Prostate gland (tissue), 2 donors: ENCODE measurements at regions not wholly inside any gene's neighbourhood (a gene's known extent, or its start where the extent isn't known, plus 50 kb on each side); places are given as distances from the start of the nearest gene placed in this dataset.

Experiments used
- DNase-seq: peaks from one replicate; pipeline ENCODE4 v3.0.0-alpha.2; 2019; ENCODE audit warnings: low spot score
- H3K27ac ChIP-seq, 2 donors: fragments of 200-600 bp; sonication (generic); 2 replicates each; pipeline ENCODE4 v1.5.1; 2017 to 2019
- H3K27me3 ChIP-seq: fragments of 200-600 bp; sonication (generic); replicated peaks from 2 replicates; pipeline ENCODE4 v1.5.1; 2019; ENCODE audit not compliant: insufficient read depth
- H3K36me3 ChIP-seq, 2 donors: fragments of 200-600 bp; sonication (generic); 1 replicate in 1 of 2; 2 replicates in 1 of 2; pipeline versions ENCODE4 v1.5.1 to v1.8.1; 2017 to 2019
- H3K4me1 ChIP-seq: fragments of 200-600 bp; sonication (generic); replicated peaks from 2 replicates; pipeline ENCODE4 v1.5.1; 2019
- H3K4me3 ChIP-seq, 2 donors: fragments of 200-600 bp; sonication (generic); 2 replicates each; pipeline ENCODE4 v1.5.1; 2017 to 2019
- H3K9me3 ChIP-seq: fragments of 200-600 bp; sonication (generic); 2 replicates; pipeline ENCODE4 v1.5.1; 2017
- POLR2A ChIP-seq: fragments of 450-650 bp; IDR thresholded peaks from one replicate; pipeline ENCODE4 v1.6.1; 2016; ENCODE audit warnings: antibody characterized with exemption, mild to moderate bottlenecking
- POLR2AphosphoS5 ChIP-seq: sonication (generic); formaldehyde crosslinking; IDR thresholded peaks from one replicate; pipeline ENCODE4 v1.6.1; 2017; ENCODE audit warnings: antibody characterized with exemption
- WGBS: methylation state at CpG from one replicate; pipeline ENCODE4 v1.1.5; 2018; 5-methylcytosine and 5-hydroxymethylcytosine counted together
- intact Hi-C: fragments of 100-400 bp; cut with DNase I; formaldehyde crosslinking; loops from one replicate; pipeline ENCODE4 v1.14.2; 2022
- TF ChIP-seq, protein P1 (sequence below), 4 experiments: fragments of 200-600 bp in 2 of 4; fragments of 450-650 bp in 2 of 4; sonication (generic) in 2 of 4; IDR thresholded peaks; 1 replicate in 3 of 4; 2 replicates in 1 of 4; pipeline ENCODE4 v1.5.1; 2016 to 2019; ENCODE audit warnings: antibody characterized with exemption in 4 of 4, mild to moderate bottlenecking in 2 of 4, moderate library complexity in 2 of 4

DNA sequence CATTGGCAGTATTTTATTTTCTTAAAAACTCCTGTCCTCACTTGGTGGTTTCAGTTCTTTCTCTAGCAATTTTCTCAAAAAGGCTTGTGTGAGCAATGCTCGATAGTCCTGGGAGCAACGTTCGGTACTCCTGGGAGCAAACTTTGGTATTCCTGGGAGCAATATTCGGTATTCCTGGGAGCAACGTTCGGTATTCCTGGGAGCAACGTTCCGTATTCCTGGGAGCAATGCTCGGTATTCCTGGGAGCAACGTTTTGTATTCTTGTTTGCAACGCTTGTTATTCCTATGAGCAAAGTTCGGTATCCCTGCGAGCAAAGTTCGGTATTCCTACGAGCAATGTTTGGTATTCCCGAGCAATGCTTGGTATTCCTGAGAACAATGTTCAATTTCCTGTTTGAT lies 362.0 kb upstream of the ADARB2 start:
- WGBS = 92% methylated on average over 16 of the region's 16 CpGs
- H3K27ac ChIP-seq = no peak overlapping the region
- no peaks in the 10 kb centered on the region for H3K27me3 ChIP-seq
- intact Hi-C loops = no loop called here
- no peak for TF ChIP-seq POLR2A
- TF ChIP-seq, protein P1, sequence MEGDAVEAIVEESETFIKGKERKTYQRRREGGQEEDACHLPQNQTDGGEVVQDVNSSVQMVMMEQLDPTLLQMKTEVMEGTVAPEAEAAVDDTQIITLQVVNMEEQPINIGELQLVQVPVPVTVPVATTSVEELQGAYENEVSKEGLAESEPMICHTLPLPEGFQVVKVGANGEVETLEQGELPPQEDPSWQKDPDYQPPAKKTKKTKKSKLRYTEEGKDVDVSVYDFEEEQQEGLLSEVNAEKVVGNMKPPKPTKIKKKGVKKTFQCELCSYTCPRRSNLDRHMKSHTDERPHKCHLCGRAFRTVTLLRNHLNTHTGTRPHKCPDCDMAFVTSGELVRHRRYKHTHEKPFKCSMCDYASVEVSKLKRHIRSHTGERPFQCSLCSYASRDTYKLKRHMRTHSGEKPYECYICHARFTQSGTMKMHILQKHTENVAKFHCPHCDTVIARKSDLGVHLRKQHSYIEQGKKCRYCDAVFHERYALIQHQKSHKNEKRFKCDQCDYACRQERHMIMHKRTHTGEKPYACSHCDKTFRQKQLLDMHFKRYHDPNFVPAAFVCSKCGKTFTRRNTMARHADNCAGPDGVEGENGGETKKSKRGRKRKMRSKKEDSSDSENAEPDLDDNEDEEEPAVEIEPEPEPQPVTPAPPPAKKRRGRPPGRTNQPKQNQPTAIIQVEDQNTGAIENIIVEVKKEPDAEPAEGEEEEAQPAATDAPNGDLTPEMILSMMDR (IDR thresholded peaks at IDR 0.05) = no peak
- TF ChIP-seq POLR2AphosphoS5 = no peak
- H3K4me3 ChIP-seq = no peak overlapping the region
- no peaks in the 10 kb centered on the region for H3K36me3 ChIP-seq
- H3K9me3 ChIP-seq = no peaks in the 10 kb centered on the region
- H3K4me1 ChIP-seq = no peaks in the 10 kb centered on the region
- no peak for DNase-seq

- no peaks in the 10 kb centered on the region for H3K9me3 ChIP-seq
- no peak overlapping the region for H3K27ac ChIP-seq
- no peaks in the 10 kb centered on the region for H3K36me3 ChIP-seq
- intact Hi-C loops = no loop called here
- no peak overlapping the region for H3K4me3 ChIP-seq
- no peaks in the 10 kb centered on the region for H3K4me1 ChIP-seq
- TF ChIP-seq POLR2AphosphoS5 (no peak), POLR2A (no peak)
- TF ChIP-seq, protein P1 (IDR thresholded peaks at IDR 0.05) = no peak
- 81% methylated on average over 10 of the region's 10 CpGs for WGBS
- no peak for DNase-seq
- H3K27me3 ChIP-seq = no peaks in the 10 kb centered on the region
Observed at GRCh38 chr10:2097937-2098336, 360.6 kb upstream of the ADARB2 start.

DNA sequence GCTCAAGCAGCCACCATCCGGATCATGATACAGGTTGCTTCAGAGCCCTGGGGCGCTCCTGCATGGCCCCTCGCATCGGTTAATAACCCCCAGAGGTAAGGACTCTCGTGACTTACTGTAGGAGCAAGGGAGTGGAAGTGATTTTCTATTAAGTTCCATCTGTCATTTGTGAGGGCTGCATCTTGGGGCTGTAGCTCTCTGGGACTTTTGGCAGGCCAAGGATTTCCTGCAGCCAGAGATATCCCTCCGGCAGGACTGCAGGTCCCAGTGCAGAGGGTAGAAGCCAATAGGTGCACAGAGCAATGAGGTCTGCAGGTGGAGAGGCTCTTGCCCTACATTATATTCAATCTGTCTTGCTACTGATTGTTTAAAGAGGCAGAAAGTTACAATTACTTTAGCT lies 356.8 kb upstream of the ADARB2 start:
- no peaks in the 10 kb centered on the region for H3K27me3 ChIP-seq
- H3K9me3 ChIP-seq = no peaks in the 10 kb centered on the region
- TF ChIP-seq POLR2A (no peak), POLR2AphosphoS5 (no peak)
- TF ChIP-seq, protein P1 (IDR thresholded peaks at IDR 0.05) = no peak
- intact Hi-C loops = no loop called here
- H3K36me3 ChIP-seq = no peaks in the 10 kb centered on the region
- H3K4me3 ChIP-seq = no peak overlapping the region
- no peak for DNase-seq
- no peak overlapping the region for H3K27ac ChIP-seq
- H3K4me1 ChIP-seq = no peaks in the 10 kb centered on the region
- 89% methylated on average over 6 of the region's 6 CpGs for WGBS

- H3K27me3 ChIP-seq = no peaks in the 10 kb centered on the region
- no peaks in the 10 kb centered on the region for H3K4me1 ChIP-seq
- no peaks in the 10 kb centered on the region for H3K36me3 ChIP-seq
- no peak overlapping the region for H3K27ac ChIP-seq
- intact Hi-C loops = no loop called here
- TF ChIP-seq POLR2AphosphoS5 (no peak), POLR2A (no peak)
- TF ChIP-seq, protein P1 (IDR thresholded peaks at IDR 0.05) = no peak
- no peak for DNase-seq
- no peaks in the 10 kb centered on the region for H3K9me3 ChIP-seq
- 92% methylated on average over 16 of the region's 16 CpGs for WGBS
- no peak overlapping the region for H3K4me3 ChIP-seq
Observed at GRCh38 chr10:2083591-2083990, 346.3 kb upstream of the ADARB2 start.

GRCh38 chr10:2081501-2081900 lies 344.2 kb upstream of the ADARB2 start:
- H3K27me3 ChIP-seq = no peaks in the 10 kb centered on the region
- H3K4me3 ChIP-seq = no peak overlapping the region
- H3K9me3 ChIP-seq = no peaks in the 10 kb centered on the region
- H3K27ac ChIP-seq = no peak overlapping the region
- no peaks in the 10 kb centered on the region for H3K4me1 ChIP-seq
- intact Hi-C loops = no loop called here
- 48% methylated on average over 3 of the region's 3 CpGs for WGBS
- TF ChIP-seq POLR2AphosphoS5 = no peak
- TF ChIP-seq, protein P1 (IDR thresholded peaks at IDR 0.05) = no peak
- TF ChIP-seq POLR2A = no peak
- no peak for DNase-seq
- H3K36me3 ChIP-seq = no peaks in the 10 kb centered on the region
